ENCODE measurements at regions not wholly inside any gene's neighbourhood (a gene's known extent, or its start where the extent isn't known, plus 50 kb on each side); places are given as distances from the start of the nearest gene placed in this dataset.

DNA sequence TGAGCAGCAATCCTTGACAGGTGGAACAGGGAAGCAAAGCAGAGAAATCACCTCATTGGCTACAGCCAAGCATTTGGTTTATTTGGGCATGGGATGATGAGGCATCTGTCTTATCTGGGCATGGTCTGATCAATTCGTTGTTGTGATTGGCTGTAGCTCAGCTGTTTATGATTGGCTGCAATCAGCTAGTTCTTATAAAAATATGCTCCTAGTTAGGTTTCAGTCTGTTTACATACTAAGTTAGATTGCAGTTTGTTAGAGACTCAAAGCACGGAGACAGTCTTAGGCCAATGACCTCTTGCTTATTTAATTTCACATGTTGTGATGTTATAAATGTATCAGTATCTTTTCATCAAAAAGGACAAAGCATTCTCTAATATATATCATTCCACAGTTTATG lies 312.0 kb downstream of the PDGFC start:
- intact Hi-C loops (cut with DNase I) = no loop called here

DNA sequence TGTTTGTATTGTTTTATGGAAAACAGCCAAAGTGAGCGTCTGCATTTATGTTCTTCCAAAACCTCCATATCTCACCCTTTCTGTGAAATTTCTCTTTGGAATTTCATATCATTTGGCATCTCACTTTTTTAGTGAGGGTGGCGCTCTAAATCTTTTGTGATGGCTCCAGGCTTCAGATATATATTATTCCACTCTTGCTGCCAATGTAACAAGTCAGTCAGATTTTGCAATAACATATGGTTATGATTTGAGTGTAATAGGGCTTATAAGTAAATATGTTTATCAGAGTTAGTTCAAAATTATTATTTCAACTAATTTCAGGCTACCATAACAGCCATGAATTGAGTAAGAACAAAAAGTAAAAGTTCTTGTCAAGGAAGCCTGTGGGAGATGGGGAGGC lies 314.7 kb downstream of the PDGFC start:
- no peak for DNase-seq (ENCODE audit: low spot score)
- intact Hi-C loops (cut with DNase I) = no loop called here

More for the DNA sequence above, 312.0 kb downstream of the PDGFC start:
- DNase-seq (ENCODE audit: low spot score) = no peak

DNA sequence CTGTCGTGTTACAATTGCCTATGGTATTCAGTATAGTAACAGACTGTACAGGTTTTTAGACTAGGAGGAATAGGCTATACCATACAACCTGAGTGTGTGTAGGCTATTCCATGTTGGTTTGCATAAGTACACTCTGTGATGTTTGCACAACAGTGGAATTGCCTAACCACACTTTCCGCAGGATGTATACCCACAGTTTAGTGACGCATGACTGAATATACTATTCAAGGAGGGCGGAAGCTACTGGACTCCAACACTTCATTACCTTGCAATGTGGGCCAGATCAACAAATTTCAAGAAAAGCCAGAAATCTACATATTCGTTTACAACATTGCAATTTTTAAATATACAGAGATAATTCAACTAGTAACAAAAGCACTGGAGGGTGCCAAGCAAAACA lies 317.2 kb downstream of the PDGFC start:
- DNase-seq (ENCODE audit: low spot score) = no peak
- intact Hi-C loops (cut with DNase I) = no loop called here

DNA sequence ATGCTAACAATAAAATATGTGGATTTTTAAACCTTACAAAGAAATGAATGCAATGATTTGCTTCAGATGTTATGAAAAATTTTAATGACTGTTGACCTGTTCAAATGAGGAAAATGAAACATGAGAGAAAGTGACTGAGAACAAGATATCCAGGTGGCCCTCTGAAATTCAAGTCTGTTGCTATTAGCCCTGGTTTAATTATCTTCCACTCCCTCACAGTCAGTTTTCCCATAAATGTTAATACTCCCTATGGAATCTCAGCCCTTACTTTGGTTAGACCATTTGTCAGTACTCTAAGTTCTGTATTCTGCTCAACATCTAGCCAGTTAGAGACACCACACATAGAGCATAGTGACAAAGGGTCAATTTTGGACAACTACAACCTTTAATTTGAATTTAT lies 327.8 kb downstream of the PDGFC start:
- intact Hi-C loops (cut with DNase I) = no loop called here

DNA sequence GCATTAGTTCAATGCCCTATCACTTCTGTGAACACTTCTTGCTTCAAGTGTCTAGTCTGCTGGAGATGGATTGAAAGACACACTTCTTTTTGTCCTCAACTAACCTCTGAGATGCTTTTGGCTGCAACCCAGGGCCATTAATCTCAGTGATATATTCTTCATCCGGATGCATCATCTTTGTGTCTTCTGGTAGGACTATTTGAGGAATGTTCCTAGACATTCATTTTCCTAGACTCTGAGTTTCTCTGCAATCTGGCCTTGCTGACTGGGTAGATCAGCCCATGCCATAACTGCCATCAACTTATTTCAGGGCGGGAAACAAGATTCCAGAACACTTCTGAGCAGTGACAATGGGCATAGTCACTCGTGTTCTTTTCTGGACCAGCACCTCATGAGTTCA lies 329.4 kb downstream of the PDGFC start:
- DNase-seq (ENCODE audit: low spot score) = no peak
- intact Hi-C loops (cut with DNase I) = no loop called here

More for the DNA sequence above, 327.8 kb downstream of the PDGFC start:
- DNase-seq (ENCODE audit: low spot score) = no peak

DNA sequence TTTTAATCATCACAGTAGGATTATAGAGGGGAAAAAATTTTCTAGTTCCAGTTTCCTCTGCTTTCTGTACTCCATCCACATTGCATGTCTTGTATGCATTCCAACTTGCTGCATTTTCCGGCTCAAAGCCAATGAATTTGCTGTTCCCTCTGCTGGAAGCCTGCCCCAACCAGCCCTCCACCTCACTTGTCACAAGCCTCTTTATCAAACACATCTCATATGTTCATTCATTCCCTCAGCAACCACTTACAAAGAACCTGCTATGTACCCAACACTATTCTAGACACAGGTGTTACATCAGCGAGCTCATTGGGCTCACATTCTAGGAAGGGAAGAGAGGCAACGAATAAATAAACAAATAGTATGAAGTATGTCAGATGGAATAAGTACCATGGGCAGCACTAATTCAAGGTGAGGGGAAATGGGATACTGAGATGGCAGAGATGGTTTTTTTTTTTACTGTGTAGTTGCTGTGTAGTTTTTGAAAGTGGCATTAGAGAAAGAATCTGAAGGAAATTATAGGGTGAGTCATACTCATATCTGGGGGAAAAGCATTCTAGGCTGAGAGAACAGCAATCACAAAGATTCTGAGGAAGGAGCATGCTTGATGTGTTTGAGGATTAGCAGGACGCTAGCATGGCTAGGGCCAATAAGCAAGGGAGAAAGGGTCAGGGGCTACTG lies 332.5 kb downstream of the PDGFC start:
- no peak for DNase-seq (ENCODE audit: low spot score)
- intact Hi-C loops (cut with DNase I) = no loop called here

DNA sequence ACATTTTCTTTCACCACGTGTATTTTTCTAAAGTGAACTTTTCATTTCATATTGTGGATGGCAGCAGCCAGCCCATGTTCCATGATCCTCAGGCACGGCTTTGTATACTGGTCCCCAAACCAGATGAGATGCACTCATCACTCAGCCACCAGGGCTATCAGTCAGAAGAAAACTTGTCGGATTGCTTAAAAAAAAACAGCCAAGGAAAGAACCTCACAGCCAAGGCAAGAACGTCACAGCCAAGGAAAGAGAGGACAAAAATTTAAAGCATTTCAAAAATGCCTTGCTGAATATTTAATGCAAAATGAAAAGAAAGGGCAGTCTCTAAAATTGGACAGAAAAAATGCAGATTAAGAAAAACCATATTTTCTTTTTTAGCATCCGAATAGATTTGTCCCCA lies 333.3 kb downstream of the PDGFC start:
- intact Hi-C loops (cut with DNase I) = no loop called here
- no peak for DNase-seq (ENCODE audit: low spot score)

DNA sequence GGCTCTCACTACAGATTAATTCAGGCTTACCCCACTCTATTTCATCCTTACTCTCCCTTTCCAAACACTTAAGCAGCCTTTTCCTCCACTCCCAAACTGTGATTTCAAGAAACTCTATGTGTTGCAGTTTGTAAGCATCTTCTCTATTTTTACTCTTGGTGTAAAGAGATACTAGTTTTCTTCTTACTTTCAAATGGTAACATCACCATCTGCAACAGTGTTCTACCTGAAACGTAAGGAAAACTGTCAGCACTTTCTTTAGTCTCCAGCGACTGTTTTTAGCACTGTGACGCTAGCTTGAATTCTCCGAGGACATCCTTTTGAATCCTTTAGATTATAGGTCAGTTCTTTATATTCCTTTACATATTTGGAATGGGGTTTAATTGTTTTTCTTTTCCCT lies 335.2 kb downstream of the PDGFC start:
- intact Hi-C loops (cut with DNase I) = no loop called here
- DNase-seq (ENCODE audit: low spot score) = no peak

DNA sequence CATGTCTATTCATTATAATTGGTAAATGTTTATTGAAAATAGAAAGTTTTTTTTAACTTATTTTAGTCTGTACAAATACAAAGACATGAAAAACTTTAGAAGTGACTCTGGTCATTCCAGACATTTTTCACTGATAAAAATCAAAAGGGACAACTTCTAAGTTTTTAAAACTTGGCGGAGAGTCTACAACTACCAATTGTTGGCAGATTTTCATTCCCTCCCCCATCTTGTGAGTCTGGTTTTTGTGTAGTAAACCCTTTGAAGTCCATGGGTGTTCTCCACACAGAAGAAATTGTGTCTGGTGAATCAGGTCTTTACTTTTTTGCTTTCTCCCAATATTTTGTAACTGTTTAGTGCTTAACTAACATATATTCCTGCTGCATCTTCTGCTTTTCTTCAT lies 336.5 kb downstream of the PDGFC start:
- intact Hi-C loops (cut with DNase I) = no loop called here
- DNase-seq (ENCODE audit: low spot score) = no peak

DNA sequence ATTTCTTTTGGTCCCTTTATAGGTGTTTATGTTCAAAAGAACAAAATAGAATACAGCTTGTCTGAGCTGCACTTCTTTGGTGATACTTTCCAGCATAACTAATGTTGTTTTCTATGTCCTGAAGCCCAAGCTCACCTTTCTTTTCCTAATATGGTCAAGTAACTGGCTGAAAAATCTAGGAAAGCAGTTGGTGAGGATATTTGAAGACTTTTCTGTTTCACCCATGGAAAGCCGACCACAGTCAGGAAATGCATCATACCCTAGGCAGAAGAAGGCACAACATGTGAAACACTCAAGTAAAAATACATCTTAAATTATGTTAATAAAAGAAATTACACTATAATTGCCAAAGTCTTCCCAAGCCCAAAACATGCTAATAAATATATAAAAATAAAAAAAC lies 337.0 kb downstream of the PDGFC start:
- intact Hi-C loops (cut with DNase I) = no loop called here
- DNase-seq (ENCODE audit: low spot score) = no peak

DNA sequence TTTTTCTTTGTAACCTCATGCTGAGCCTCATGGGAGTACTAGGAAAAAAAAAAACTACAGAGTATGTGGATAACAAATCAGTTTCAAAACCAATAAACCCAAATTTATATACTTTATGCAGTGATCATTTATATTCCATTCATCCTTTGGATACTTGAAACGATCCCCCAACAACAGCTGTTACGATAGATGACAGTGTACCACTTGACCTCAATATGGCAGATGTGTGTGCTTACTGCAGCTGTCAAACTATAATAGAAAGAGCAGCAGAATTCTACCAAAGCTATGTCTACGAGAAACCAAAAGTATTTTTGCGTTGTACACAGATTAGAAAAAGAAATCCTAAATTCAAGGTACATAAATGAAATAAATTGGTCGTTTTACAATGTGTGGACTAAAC lies 337.8 kb downstream of the PDGFC start:
- DNase-seq (ENCODE audit: low spot score) = no peak
- intact Hi-C loops (cut with DNase I) = no loop called here

DNA sequence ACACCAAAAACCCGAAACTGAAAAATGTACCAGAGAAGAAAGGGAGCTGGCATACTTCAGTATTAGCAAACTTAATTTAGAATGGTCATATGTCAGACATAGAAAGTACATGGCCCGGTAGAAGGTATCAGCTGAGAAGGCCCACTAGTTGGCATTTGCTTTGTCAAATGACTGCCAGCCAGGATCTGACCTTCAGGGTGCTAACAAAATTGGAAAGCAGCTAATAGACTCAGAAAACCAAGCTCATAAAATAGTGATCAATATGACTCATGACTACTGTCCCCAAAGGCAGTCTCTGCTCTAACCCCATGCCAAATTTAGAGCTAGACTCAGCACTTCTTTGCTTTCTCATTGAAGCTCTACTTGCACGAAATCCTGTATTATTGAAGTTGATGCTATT lies 342.7 kb downstream of the PDGFC start:
- intact Hi-C loops (cut with DNase I) = no loop called here
- DNase-seq (ENCODE audit: low spot score) = no peak

DNA sequence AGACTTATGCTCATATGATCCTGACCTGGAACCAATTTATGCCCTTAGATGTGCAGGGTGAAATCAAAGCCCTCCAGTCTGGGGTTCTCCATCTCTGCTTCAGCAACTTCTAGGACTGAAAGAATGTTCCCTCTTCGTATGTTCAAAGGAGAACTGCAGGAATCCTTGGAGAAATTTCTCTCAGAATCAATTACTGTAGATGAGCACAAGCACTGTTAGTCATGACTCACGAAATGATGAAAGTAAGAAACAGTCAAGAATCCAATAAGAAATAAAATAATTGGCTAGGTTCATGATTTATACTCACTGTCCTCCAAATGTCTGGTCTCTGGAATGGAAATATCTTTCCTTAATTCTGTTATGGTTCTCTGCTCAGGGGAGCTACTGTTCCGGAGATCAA lies 348.2 kb downstream of the PDGFC start:
- intact Hi-C loops (cut with DNase I) = no loop called here
- no peak for DNase-seq (ENCODE audit: low spot score)

DNA sequence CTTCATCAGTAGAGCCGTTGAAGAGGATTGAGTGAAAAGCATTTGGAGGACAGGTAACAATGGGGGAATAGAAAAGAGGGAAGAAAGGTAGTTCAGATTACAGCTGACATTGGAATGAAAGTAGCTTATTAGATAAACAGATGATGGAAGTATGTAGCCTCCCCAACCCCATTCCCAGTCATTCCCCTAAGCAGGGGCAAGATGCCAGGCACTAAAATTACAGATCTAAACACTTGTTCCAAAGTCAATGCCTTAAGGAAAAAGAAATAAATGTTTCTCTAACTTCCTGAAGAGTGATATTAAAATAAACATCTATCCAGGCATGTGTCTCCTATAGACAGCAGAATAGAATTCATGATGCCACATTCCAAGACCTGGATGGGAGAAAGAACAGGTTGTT lies 350.8 kb downstream of the PDGFC start:
- intact Hi-C loops (cut with DNase I) = no loop called here
- no peak for DNase-seq (ENCODE audit: low spot score)

DNA sequence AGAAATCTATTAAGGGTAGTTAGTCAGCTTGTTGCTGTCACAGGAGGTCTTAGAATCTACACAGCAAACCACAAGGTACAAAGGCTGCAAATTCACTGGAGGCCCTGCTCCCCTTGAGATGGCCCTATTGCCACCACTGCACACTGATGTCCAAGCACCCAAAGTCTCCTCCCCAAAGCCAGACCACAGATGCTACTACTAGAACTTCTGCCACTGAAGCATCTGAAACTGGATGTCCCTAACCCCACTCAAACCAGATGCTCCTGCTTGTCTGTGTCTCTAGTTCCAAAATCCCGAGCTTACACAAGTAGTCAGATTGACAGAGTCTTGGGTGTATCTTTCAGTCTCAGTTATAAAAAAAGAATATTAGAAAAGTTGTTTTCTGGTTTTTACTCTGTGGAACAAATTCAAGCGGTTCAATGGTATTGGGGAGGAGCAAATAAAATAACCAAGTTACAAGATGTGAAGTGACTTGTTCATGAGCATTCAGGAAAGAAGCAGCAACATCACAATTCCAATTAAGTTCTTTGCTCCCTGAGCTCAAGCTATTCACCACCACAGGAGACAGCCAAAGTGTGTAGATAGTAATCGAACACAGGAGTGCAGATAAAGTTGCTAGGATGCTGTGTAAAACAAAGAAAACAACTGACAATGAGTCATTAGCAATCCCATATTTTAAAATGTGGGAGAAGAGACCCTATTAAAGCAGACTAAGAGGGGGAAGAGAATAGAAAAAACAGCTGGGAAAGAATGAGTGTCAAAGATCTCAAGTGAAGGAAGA lies 352.3 kb downstream of the PDGFC start:
- intact Hi-C loops (cut with DNase I) = no loop called here
- no peak for DNase-seq (ENCODE audit: low spot score)

DNA sequence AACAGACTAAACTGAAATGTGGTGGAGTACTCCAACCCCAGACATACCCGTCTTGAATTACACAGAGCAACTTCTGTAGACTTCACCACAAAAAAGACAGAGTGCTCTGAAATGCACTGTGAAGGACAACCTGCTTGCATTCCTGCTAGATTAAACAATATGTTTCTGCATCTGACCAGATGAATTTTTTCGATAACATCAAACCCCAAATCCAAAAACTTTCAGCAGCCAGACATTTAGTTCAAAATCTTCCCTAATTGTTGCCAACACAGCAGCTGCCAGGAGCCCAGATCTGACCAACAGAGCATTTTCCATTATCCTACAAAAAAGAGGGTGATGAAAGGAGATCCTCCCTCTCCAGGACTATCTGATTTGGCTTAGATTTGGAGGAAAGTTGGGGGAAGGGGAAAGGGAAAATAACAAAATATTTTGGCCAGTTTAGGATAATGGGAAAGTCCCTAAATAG lies 356.5 kb downstream of the PDGFC start:
- intact Hi-C loops (cut with DNase I) = no loop called here
- no peak for DNase-seq (ENCODE audit: low spot score)

DNA sequence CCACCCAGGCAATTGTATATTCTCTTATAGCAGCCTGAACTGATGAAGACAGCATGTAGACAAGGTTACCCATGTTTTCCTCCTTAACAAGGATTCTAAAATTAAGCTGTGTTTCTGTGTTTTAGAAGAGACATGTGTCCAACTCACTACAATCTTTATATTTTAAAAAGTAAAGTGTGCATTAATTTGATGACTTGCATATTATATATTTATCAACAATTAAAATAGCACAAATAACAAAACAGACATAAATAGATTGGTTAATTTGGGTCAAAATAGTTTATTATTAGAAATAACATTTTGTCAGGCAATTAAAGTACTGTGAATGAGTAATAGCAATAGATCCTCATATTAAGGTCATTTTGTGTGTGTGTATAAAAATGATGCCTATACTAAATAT lies 357.1 kb downstream of the PDGFC start:
- intact Hi-C loops (cut with DNase I) = no loop called here
- no peak for DNase-seq (ENCODE audit: low spot score)

DNA sequence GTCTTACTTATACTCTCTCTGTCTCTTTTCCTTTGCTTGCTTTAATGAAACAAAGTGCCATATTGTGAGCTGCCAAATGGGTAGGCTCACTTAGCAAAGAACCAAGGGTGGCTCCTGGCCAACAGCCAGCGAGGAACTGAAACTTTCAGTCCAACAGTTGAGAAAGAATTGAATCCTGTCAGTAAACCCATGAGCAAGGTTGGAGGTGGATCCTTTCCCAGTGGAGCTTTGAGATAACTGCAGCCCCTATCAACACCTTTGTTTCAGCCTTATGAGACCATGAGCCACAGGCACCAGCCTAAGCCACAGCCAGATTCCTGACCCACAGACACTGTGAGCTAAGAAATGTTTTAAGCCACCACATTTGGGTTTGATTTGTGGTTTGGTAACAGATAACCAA lies 362.2 kb downstream of the PDGFC start:
- intact Hi-C loops (cut with DNase I) = no loop called here
- DNase-seq (ENCODE audit: low spot score) = no peak

DNA sequence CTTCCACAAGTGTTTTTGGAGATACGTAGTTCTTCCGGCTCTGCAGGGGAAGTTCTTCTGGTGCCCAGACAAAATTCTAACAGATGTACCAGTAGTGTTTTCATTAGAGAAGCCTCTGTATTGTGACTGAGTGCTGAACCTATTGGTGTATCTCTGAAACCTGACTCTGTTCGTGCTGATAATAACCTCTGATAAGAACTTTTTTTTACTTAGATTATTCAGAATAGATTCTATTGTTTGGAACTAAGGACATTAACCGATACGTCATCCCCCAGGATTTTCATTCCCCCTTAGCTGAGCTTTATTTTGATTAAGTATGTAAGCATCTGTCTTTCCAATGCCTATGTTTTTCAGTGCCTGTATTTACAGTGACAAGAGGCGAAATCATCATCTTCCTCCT lies 362.9 kb downstream of the PDGFC start:
- no peak for DNase-seq (ENCODE audit: low spot score)
- intact Hi-C loops (cut with DNase I) = no loop called here

DNA sequence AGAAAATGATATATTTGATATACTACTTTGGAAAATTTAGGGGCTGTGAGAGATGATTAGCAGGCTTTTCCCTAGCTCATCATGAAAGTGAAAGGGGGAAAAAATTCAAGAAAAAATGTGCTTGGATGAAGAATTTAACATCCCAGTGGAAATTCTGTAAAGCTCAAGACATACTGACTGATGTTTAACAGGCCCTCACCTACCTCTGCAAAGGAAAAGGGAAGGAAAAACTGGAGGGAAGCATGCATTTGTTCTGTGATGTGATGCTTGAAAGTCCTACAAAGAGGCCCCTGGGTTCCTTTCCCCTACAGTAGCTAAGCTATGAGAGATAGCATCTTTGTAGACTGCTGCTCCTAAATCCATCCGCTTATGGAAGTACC lies 364.1 kb downstream of the PDGFC start:
- no peak for DNase-seq (ENCODE audit: low spot score)
- intact Hi-C loops (cut with DNase I) = no loop called here

All from posterior vena cava (tissue), 2 donors.